GM19025 (cell line): ENCODE measurements at regions not wholly inside any gene's neighbourhood (a gene's known extent, or its start where the extent isn't known, plus 50 kb on each side); places are given as distances from the start of the nearest gene placed in this dataset.

Experiments used
- ATAC-seq: cut with Tn5 transposase; IDR thresholded peaks from one replicate; pipeline ENCODE4 v1.9.1; 2021; ENCODE audit warnings: mild to moderate bottlenecking, low read depth, moderate library complexity; ENCODE audit not compliant: unreplicated experiment

- ATAC-seq: no peak
Observed at GRCh38 chr13:75934889-75935288, 298.8 kb downstream of the LMO7 start.

- no peak for ATAC-seq
Observed at GRCh38 chr13:75932636-75933035, 296.5 kb downstream of the LMO7 start.

DNA sequence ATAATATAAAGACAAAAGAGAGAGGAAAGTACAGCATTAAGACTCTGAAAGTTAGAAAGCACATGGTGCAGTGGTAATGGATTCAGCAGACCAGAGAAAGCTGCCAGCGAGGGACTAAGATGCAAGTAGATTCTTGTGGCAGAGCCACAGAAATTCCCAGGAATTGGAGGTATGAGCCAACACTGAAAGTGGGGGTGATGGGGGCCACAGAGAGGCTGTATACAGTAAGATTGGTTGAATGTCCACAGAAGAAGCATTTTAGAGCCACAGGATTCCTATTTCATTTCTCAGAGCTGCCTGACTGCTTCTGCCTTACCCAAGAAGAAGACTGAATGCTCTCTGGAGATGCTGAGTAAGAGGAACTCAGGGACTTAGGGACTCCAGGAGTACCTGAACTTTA is 295.0 kb downstream of the LMO7 start:
- no peak for ATAC-seq

DNA sequence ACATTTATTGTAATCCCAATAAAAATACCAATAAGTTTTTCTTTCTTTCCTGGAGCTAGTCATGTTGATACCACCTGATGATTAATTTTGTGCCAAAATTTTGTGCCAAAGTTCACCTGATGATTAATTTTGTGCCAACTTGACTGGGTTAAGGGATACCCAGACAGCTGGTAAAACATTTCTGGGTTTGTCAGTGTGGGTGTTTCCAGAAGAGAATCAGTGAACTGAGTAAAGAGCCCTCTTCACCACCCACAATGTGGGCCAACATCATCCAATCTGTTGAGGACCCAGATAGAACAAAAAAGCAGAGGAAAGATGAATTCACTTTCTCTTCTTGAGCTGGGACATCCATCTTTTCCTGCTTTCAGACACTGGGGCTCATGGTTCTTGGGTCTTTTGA is 292.9 kb downstream of the LMO7 start:
- no peak for ATAC-seq

DNA sequence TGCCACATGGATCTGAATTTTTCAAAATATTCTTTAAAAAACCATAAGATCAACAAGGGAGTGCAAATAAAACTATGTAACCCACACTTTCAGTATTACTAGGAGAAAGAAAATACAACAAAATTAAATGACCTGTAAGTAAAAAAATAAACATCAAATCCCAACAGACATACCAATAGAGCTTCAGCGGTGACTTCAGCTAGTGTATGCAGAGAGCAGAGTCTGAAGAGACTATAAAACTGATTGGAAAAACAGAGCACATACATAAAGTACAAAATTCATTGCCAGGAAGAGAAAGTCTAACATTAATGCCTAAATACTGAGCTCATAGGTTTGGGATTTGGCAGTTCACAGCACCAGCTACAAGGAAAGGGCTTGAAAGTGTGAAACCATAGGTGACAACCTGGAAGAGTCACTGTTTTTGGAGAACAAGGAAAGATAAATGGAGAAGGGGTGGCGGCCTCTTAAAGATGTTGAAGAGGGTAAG is 291.1 kb downstream of the LMO7 start:
- no peak for ATAC-seq

- no peak for ATAC-seq
Observed at GRCh38 chr13:75920536-75920935, 284.4 kb downstream of the LMO7 start.

- no peak for ATAC-seq
Observed at GRCh38 chr13:75919660-75920199, 283.6 kb downstream of the LMO7 start.

DNA sequence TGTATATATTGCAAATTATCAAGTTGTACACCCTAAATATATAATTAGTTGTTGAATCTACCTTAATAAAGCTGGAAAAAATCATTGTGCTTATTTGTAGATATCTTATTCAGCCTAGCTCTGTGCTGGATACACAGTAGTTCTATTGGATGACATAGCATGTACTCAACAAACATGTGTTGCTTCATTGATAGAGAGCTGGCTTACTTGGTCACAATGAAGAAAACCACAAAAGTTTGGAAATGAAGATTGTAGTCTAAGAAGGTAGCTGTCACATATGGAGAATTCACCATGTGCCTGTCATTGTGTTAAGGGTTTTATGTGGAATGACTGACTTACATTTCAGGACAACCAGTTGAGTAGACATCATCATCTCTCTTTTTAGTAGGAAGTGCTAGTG is 278.9 kb downstream of the LMO7 start:
- ATAC-seq: no peak

- ATAC-seq: no peak
Observed at GRCh38 chr13:75913925-75914324, 277.8 kb downstream of the LMO7 start.

DNA sequence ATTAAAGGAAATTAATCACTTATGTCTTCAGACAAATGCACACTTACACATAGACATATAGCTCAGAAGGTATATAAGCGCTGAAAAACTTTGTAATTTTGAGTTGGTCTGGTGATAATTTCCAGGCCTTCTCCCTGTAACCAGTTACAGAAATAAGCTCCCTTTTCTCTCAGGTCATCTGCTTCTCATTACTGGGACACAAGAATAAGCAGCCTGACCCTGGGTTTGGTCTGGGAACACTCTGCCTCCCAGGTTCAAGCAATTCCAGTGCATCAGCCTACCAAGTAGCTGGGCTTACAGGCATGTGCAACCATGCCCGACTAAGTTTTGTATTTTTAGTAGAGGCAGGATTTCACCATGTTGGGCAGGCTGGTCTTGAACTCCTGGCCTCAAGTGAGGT is 274.5 kb downstream of the LMO7 start:
- ATAC-seq: no peak
